HepG2 (cell line): ENCODE measurements at regions not wholly inside any gene's neighbourhood (a gene's known extent, or its start where the extent isn't known, plus 50 kb on each side); places are given as distances from the start of the nearest gene placed in this dataset.

ENCODE experiments used
- ARID5B ChIP-seq: IDR thresholded peaks from 2 replicates; pipeline ENCODE4 v1.4.0; 2020; ENCODE audit warnings: mild to moderate bottlenecking, missing genetic modification reagents
- FOXJ3 ChIP-seq: sonication (generic); formaldehyde crosslinking; IDR thresholded peaks from 2 replicates; pipeline ENCODE4 v1.4.0; 2020; ENCODE audit warnings: missing genetic modification reagents, mild to moderate bottlenecking, borderline replicate concordance
- IKZF4 ChIP-seq: sonication (generic); formaldehyde crosslinking; IDR thresholded peaks from 2 replicates; pipeline ENCODE4 v1.5.1; 2020; ENCODE audit warnings: borderline replicate concordance, mild to moderate bottlenecking, low read depth, missing genetic modification reagents; ENCODE audit errors: not compliant biosample characterization
- MTA1 ChIP-seq: sonication (generic); formaldehyde crosslinking; IDR thresholded peaks from 2 replicates; pipeline ENCODE4 v1.4.0; 2020; ENCODE audit warnings: missing genetic modification reagents, mild to moderate bottlenecking, borderline replicate concordance
- SCMH1 ChIP-seq: sonication (generic); formaldehyde crosslinking; IDR thresholded peaks from 2 replicates; pipeline ENCODE4 v1.9.0; 2021; ENCODE audit warnings: missing genetic modification reagents, mild to moderate bottlenecking, borderline replicate concordance
- SRSF9 ChIP-seq: fragments of 200-400 bp; formaldehyde crosslinking; IDR thresholded peaks from 2 replicates; pipeline ENCODE4 v1.6.1; 2018; ENCODE audit warnings: borderline replicate concordance, mild to moderate bottlenecking, low read depth, low read length; ENCODE audit not compliant: insufficient read depth, poor library complexity, severe bottlenecking
- TCF12 ChIP-seq, 2 experiments: fragments of 450-650 bp in 1 of 2; sonication (generic) in 1 of 2; formaldehyde crosslinking in 1 of 2; IDR thresholded peaks; 2 replicates each; pipeline versions ENCODE4 v1.6.1 to v1.8.0; 2017 to 2022; ENCODE audit warnings: antibody characterized with exemption in 1 of 2, mild to moderate bottlenecking in 1 of 2, missing genetic modification reagents in 1 of 2, moderate library complexity in 1 of 2
- ZBTB39 ChIP-seq: sonication (generic); formaldehyde crosslinking; IDR thresholded peaks from 2 replicates; pipeline ENCODE4 v1.5.0; 2020; ENCODE audit warnings: missing genetic modification reagents
- ZBTB7A ChIP-seq: sonication (generic); formaldehyde crosslinking; IDR thresholded peaks from 2 replicates; pipeline ENCODE4 v1.8.0; 2022; ENCODE audit warnings: mild to moderate bottlenecking, missing genetic modification reagents
- ZNF318 ChIP-seq: sonication (generic); formaldehyde crosslinking; IDR thresholded peaks from 2 replicates; pipeline ENCODE4 v1.4.0; 2020; ENCODE audit warnings: mild to moderate bottlenecking, missing genetic modification reagents
- ZNF710 ChIP-seq: sonication (generic); formaldehyde crosslinking; IDR thresholded peaks from 2 replicates; pipeline ENCODE4 v1.5.0; 2020; ENCODE audit warnings: mild to moderate bottlenecking, missing genetic modification reagents, borderline replicate concordance
- ZNF878 ChIP-seq: sonication (generic); formaldehyde crosslinking; IDR thresholded peaks from 2 replicates; pipeline ENCODE4 v1.8.1; 2023; ENCODE audit warnings: mild to moderate bottlenecking, missing genetic modification reagents, moderate library complexity

GRCh38 chr1:48115835-48116234, 106.7 kb upstream of the SLC5A9 start (continued):
- TF ChIP-seq IKZF4 (CRISPR knock-in tag) (no peak), TCF12 (IDR thresholded peaks at IDR 0.05) (no peak), TCF12 (CRISPR knock-in tag; IDR thresholded peaks at IDR 0.05) (no peak), ZNF878 (CRISPR knock-in tag) (no peak), ZNF318 (CRISPR knock-in tag) (no peak), ARID5B (CRISPR knock-in tag) (0 out of 2 replicates have a peak, but pooled peaks have one; percentile 26), FOXJ3 (peak; percentile 54; the same call in 1 of the 2 replicates), ZBTB7A (CRISPR knock-in tag) (no peak), ZNF710 (CRISPR knock-in tag) (peak; percentile 30; the same call in 1 of the 2 replicates), ZBTB39 (CRISPR knock-in tag) (no peak), SCMH1 (CRISPR knock-in tag) (no peak), MTA1 (CRISPR knock-in tag) (no peak), SRSF9 (no peak)
